DMS53 treated with DMSO at 0.1 percent for 48 hours (cell line): ENCODE measurements at regions not wholly inside any gene's neighbourhood (a gene's known extent, or its start where the extent isn't known, plus 50 kb on each side); places are given as distances from the start of the nearest gene placed in this dataset.
A peak's percentile ranks its signal among the peaks of the same experiment; 100 is the strongest.

ENCODE experiments used
- DNase-seq: peaks from one replicate; lab custom pipeline; 2025; ENCODE audit not compliant: unreplicated experiment; lab: John Stamatoyannopoulos, UW

DNA sequence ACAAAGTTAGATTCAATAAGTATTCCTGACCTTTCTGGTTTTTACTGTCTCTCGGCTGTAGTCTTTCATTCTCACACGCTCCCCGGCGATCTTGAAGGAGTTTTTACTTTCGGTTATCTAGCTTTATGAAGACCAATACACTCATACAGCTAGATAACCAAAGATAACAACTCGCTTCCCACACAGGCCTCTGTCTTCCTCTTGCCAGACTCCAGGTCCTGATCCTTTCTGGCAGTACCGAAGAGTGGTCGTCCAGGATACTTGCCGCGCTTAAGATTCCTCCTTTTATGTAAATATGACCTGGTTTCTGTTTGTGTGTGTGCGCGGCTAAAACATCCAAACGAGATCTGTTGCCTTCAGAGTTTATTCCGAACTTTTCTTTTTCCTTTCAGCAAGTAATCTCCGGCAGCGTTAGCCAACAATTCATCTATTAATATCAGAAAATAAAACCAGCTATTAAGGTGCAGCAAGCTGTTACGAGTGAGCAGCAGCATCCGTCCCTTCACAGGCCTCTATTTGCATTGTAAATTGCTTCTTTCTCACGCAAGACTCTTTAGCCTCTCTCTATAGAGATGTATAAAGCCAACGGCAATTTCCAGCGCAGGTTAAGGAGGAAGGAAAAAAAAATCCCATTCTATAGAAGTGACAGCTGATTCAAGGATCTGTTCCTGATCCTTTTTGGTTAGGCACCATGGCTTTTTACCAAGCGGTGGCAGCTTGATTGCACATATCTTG, 216.1 kb downstream of the MEF2C start:
- DNase-seq, result peak; percentile 59

- no peak for DNase-seq
These were observed 217.2 kb downstream of the MEF2C start for GRCh38 chr5:88665750-88666215.

- DNase-seq, result no peak
These were observed 218.3 kb downstream of the MEF2C start for GRCh38 chr5:88664645-88665044.

- no peak for DNase-seq
These were observed 219.2 kb downstream of the MEF2C start for GRCh38 chr5:88663793-88664216.

- DNase-seq, result no peak
These were observed 220.1 kb downstream of the MEF2C start for GRCh38 chr5:88662846-88663245.

GRCh38 chr5:88661806-88662207, 221.2 kb downstream of the MEF2C start:
- peak; percentile 51 for DNase-seq

DNA sequence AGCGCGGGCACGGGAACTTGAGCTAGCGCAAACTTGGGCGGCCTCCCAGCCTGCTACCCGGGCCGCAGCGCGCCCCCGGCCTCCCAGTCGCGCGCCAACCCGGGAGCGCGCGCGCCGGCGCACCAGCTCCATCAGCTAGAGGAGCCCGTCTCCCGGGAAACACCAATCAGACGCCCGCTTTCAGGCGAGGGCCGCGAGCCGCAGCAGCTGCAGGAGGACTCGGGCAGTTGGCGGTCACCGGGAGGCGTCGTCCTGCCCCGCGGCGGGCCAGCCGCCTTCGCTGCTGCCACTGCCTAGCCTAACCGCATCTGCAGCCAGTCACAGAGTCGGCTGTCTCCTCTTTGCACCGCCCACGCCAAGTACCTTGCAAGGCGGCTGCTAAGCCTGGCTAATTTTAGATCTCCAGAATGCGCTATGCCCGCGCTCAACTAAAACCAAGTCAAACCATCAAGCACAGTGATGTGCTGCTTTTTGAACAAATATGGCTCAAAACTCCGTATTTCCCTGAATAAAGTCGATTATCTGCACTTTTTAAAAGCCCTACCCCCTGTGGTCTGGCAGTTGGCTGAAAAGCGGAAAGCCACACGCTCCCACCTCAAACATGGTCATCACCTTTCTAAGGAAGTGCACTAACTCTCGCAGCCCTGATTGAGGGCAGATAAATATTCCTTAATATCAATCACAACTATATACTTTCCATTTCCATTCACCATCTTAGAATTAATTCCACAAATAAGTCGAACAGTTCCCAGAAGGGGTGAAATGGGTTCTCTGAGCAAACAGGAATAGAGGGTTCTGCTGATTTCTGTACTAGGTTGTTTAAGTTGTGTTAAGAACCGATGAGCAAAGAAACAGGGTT, 221.8 kb downstream of the MEF2C start:
- peak; percentile 98 for DNase-seq

DNA sequence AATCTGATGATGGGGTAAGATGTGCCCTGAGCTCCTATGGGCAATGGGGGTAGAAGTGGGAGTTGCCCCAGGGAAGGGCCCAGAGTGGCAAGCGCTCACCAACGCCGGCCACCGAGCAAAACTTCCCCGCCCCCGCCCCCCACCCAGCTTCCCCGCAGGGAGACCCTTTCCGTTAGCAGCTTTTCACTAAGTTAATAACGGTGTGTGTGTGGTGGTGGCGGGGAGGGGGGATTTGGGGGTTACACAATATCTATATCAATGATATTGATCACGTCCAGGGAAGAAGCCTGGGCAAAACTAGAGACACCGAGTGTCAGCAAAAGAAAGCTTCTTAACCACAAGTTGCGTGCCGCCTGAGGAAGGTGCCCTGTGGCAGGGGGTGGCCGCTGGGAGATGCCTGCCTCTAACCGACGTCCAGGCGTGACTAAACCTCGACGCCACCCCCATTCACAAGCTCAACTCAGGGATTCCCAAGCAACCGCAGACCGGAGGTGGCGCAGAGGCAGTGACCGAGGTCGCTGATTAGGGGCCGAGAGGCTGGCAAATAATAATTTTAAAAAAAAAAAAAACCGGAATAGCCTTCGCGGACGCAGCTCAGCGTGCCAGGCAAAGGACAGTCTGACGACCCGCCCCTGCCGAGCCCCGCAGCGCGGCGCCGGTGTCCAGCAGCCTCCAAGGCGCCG, 222.6 kb downstream of the MEF2C start:
- DNase-seq, result peak; percentile 63

GRCh38 chr5:88659529-88660263, 223.3 kb downstream of the MEF2C start:
- DNase-seq, result no peak

DNA sequence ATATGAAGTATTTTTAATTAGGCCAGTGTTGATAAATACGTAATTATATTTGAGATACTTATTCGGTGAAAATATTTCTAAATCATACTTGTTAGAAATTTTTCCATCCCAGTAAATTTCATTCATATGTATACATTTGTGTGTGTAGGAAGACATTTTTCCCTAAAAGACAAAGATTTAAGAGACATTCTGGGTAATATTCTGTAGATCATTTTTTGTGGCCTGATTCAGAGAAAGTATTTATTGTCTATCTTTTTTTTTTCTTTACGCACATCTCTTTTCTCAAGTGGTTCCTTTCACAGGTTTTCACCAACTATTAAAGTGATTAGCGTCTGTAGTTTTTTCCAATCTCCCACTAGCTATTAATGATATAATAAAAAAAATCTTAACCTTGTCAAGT, 224.1 kb downstream of the MEF2C start:
- DNase-seq, result no peak

- DNase-seq, result no peak
These were observed 224.8 kb downstream of the MEF2C start for GRCh38 chr5:88657906-88658775.

- DNase-seq, result no peak
These were observed 225.8 kb downstream of the MEF2C start for GRCh38 chr5:88657136-88657535.

DNA sequence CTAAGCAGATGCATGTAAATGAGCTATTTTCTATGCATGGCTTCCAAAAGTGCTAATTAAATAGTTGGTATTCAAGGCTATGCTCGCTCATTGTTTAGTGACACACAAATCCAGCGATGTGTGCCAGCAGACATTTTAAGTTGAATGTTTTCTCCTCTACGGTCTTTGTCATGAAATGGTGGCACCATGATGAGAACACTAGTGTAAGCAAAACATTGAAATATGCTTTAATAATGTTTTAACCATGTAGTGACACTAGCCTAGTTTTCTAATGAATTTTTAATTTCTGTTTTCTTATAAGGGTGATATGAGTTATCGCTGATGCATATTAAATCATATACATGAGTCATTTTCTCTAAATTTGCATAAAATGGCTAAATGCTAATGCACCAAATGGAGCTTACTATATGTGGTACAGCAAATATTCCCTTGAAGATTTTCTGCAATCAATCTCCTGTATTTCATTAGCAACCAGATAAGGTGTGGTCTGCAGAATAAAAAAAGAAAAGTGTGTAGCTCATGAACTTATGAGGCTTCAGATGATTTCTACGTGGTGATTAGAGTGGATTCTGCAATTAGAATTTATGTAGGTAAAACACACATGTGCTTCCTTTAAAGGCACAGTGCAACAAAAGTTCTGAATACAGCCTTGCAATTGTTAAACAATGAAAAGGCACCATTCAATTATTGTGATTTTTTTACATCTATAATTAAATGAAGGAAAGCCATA, 226.6 kb downstream of the MEF2C start:
- no peak for DNase-seq

DNA sequence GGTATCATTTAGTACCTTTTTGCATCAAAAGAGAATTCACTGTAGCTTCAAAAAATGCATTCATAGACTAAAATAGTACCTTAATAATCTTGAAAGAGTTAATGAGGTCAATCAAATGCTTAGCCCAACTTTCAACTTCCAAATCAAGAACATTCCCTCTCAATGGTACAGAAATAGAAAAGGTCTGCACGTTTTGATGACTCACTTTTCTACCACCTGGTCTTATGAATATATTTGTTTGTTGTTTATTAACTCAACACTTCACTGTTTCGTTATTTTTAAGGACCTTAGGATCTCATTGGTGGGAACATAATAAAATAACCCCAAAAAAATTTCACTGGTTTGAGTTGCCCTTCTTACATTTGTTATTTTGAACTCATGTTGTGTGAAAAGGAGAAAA, 229.5 kb downstream of the MEF2C start:
- DNase-seq, result no peak

GRCh38 chr5:88647901-88648300, 235.1 kb downstream of the MEF2C start:
- DNase-seq, result no peak

GRCh38 chr5:88646866-88647265, 236.1 kb downstream of the MEF2C start:
- DNase-seq, result no peak

DNA sequence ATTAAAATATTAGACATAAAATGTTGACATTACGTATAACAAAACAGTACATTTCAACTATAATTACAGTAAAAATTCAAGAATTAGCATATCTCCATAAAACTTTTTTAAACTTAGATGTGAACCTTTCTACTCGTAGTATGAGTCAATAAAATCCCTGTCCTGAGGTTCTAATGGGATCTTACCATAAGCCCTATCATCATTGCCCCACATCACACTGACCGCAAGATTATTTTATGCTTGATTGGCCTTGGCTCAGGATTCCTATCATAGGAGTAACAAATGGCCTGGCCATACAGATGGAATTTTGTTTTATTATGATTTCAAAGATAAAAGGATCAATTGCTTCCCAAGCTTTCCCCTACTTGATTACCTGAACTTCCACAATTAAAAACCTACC, 238.3 kb downstream of the MEF2C start:
- no peak for DNase-seq

- DNase-seq, result no peak
These were observed 239.7 kb downstream of the MEF2C start for GRCh38 chr5:88643315-88643714.

DNA sequence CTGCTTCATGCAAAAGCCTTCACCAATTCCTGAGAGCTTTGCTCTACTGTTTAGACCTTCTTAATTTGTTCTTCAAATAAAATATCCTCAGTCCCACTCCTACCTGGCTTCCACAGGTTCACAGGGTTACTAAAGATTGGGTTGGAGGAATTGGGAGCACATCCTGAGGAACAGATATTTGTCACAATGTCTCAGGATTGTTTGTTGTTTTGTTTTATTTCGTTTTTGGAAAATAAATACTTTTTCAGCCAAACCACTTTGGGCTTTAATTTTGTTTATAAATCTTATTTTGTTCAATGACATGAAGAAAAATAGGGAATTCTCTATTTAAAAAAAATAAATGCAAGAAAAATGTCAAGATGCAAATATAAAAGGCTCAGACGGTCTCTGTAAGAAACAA, 249.0 kb downstream of the MEF2C start:
- no peak for DNase-seq
